Loucy (cell line): ENCODE measurements at regions not wholly inside any gene's neighbourhood (a gene's known extent, or its start where the extent isn't known, plus 50 kb on each side); places are given as distances from the start of the nearest gene placed in this dataset.
A peak's percentile ranks its signal among the peaks of the same experiment; 100 is the strongest.

Source experiments
- H2AFZ ChIP-seq: fragments of 200-600 bp; sonication (generic); 2 replicates; pipeline ENCODE4 v1.6.0; 2016; ENCODE audit warnings: antibody characterized with exemption, mild to moderate bottlenecking, low read length, moderate library complexity
- H3F3A ChIP-seq: fragments of 200-600 bp; 2 replicates; pipeline ENCODE4 v1.6.0; 2016; ENCODE audit warnings: antibody characterized with exemption, low read depth, mild to moderate bottlenecking
- H3K27me3 ChIP-seq: fragments of 200-600 bp; sonication (generic); 2 replicates; pipeline ENCODE4 v1.6.1; 2014; ENCODE audit warnings: low read length, mild to moderate bottlenecking; ENCODE audit not compliant: insufficient read depth, poor library complexity, severe bottlenecking
- H3K36me3 ChIP-seq: fragments of 200-600 bp; sonication (generic); 2 replicates; pipeline ENCODE4 v1.6.1; 2016; ENCODE audit warnings: low read length; ENCODE audit not compliant: insufficient read depth
- H3K4me1 ChIP-seq: fragments of 200-600 bp; sonication (generic); 2 replicates; pipeline ENCODE4 v1.5.1; 2014; ENCODE audit warnings: low read length, mild to moderate bottlenecking; ENCODE audit not compliant: insufficient read depth, poor library complexity, severe bottlenecking
- H3K4me2 ChIP-seq: fragments of 200-600 bp; sonication (generic); 2 replicates; pipeline ENCODE4 v1.6.0; 2014; ENCODE audit warnings: antibody characterized with exemption, low read length, low read depth, mild to moderate bottlenecking; ENCODE audit not compliant: poor library complexity, severe bottlenecking
- H3K4me3 ChIP-seq: fragments of 200-600 bp; sonication (generic); 2 replicates; pipeline ENCODE4 v1.5.1; 2014; ENCODE audit warnings: low read length, mild to moderate bottlenecking, mixed read lengths; ENCODE audit not compliant: poor library complexity, severe bottlenecking
- H3K79me2 ChIP-seq: fragments of 200-600 bp; sonication (generic); 2 replicates; pipeline ENCODE4 v1.6.1; 2014; ENCODE audit warnings: low read length; ENCODE audit not compliant: insufficient read depth
- H3K9ac ChIP-seq: fragments of 200-600 bp; sonication (generic); 2 replicates; pipeline ENCODE4 v1.6.0; 2014; ENCODE audit warnings: mild to moderate bottlenecking, low read depth, low read length, moderate library complexity; ENCODE audit not compliant: poor library complexity, severe bottlenecking
- H3K9me2 ChIP-seq: fragments of 200-600 bp; sonication (generic); replicated peaks from 2 replicates; pipeline ENCODE4 v1.6.1; 2016; ENCODE audit warnings: low read depth, low read length, mixed read lengths
- H3K9me3 ChIP-seq: fragments of 200-600 bp; sonication (generic); 2 replicates; pipeline ENCODE4 v1.6.1; 2014; ENCODE audit warnings: mild to moderate bottlenecking, antibody characterized with exemption, low read length, low read depth; ENCODE audit not compliant: insufficient read depth
- H4K20me1 ChIP-seq: fragments of 200-600 bp; sonication (generic); 2 replicates; pipeline ENCODE4 v1.6.0; 2014; ENCODE audit warnings: antibody characterized with exemption, low read length, mild to moderate bottlenecking; ENCODE audit not compliant: insufficient read depth, poor library complexity, severe bottlenecking
- CTCF ChIP-seq: fragments of 200-600 bp; sonication (generic); conservative IDR thresholded peaks from 2 replicates; pipeline ENCODE4 v1.5.1; 2014; ENCODE audit warnings: mild to moderate bottlenecking, antibody characterized with exemption, low read length
- EZH2phosphoT487 ChIP-seq: fragments of 200-600 bp; IDR thresholded peaks from 2 replicates; pipeline ENCODE4 v1.6.1; 2018; ENCODE audit warnings: antibody characterized with exemption, mild to moderate bottlenecking, moderate library complexity, borderline replicate concordance

- Histone ChIP-seq H4K20me1 (no peaks in the 10 kb centered on the region), H3K79me2 (no peaks in the 10 kb centered on the region), H3K4me1 (peaks cover 3% of the 10 kb centered on the region), H3K27me3 (no peaks in the 10 kb centered on the region), H3K36me3 (no peaks in the 10 kb centered on the region), H3K4me3 (no peak overlapping the region), H2AFZ (peak overlapping the region; percentile 34; the same call in 1 of the 2 replicates), H3K9me3 (no peaks in the 10 kb centered on the region), H3F3A (no peaks in the 10 kb centered on the region), H3K4me2 (no peak overlapping the region), H3K9ac (no peak overlapping the region), H3K9me2 (no peaks in the 10 kb centered on the region)
- TF ChIP-seq CTCF (no peak), EZH2phosphoT487 (no peak)
These were observed 67.6 kb upstream of the C1GALT1 start for GRCh38 chr7:7114575-7115291.

- TF ChIP-seq EZH2phosphoT487, result no peak
- TF ChIP-seq CTCF, result no peak
- Histone ChIP-seq H3K9me2 (no peaks in the 10 kb centered on the region), H3F3A (no peaks in the 10 kb centered on the region), H3K4me3 (no peak overlapping the region), H2AFZ (no peak overlapping the region), H3K4me1 (peaks cover 3% of the 10 kb centered on the region), H3K27me3 (no peaks in the 10 kb centered on the region), H3K9me3 (no peaks in the 10 kb centered on the region), H4K20me1 (no peaks in the 10 kb centered on the region), H3K9ac (no peak overlapping the region), H3K36me3 (no peaks in the 10 kb centered on the region), H3K4me2 (no peak overlapping the region), H3K79me2 (no peaks in the 10 kb centered on the region)
These were observed 64.3 kb upstream of the C1GALT1 start for GRCh38 chr7:7117935-7118586.

GRCh38 chr7:7118822-7119221 lies 63.5 kb upstream of the C1GALT1 start:
- Histone ChIP-seq H3K4me1 (peaks cover 3% of the 10 kb centered on the region), H2AFZ (no peak overlapping the region), H3K4me3 (no peak overlapping the region), H3K36me3 (no peaks in the 10 kb centered on the region), H3K9ac (no peak overlapping the region), H3K27me3 (no peaks in the 10 kb centered on the region), H3K9me2 (no peaks in the 10 kb centered on the region), H3K9me3 (no peaks in the 10 kb centered on the region), H3K79me2 (no peaks in the 10 kb centered on the region), H3F3A (no peaks in the 10 kb centered on the region), H3K4me2 (no peak overlapping the region), H4K20me1 (no peaks in the 10 kb centered on the region)
- TF ChIP-seq EZH2phosphoT487 (no peak), CTCF (no peak)
